ENCODE measurements at regions not wholly inside any gene's neighbourhood (a gene's known extent, or its start where the extent isn't known, plus 50 kb on each side); places are given as distances from the start of the nearest gene placed in this dataset.

GRCh38 chr11:27193434-27194225, 153.0 kb downstream of the BBOX1 start:
- Histone ChIP-seq H3K4me1 (ENCODE audit: control insufficient read depth in 2 of 2, insufficient read depth in 2 of 2, low read length in 2 of 2) (no peaks in the 10 kb centered on the region), H3K27me3 (replicated peaks in 1 of 4; ENCODE audit: control extremely low read depth in 1 of 4, control insufficient read depth in 3 of 4, insufficient read depth in 4 of 4, low read length in 3 of 4) (peaks cover 0 to 3% (median 0%) of the 10 kb centered on the region in 4 experiments), H3K9me3 (ENCODE audit: control extremely low read depth in 1 of 3, control insufficient read depth in 2 of 3, insufficient read depth in 1 of 3, low read length in 2 of 3) (no peaks in the 10 kb centered on the region), H3K9ac (ENCODE audit: low read length) (no peak overlapping the region), H3K4me3 (ENCODE audit: control extremely low read depth in 1 of 5, extremely low read depth in 1 of 5, insufficient read depth in 1 of 5, low read depth in 2 of 5, low read length in 4 of 5) (no peak overlapping the region), H4K20me1 (ENCODE audit: control insufficient read depth, insufficient read depth, low read length, poor library complexity, severe bottlenecking) (no peaks in the 10 kb centered on the region), H3K27ac (ENCODE audit: low read length in 2 of 2) (no peak overlapping the region), H2AFZ (ENCODE audit: insufficient read depth, low read depth, low read length, poor library complexity, severe bottlenecking) (no peak overlapping the region), H3K36me3 (replicated peaks in 1 of 2; ENCODE audit: control extremely low read depth in 1 of 2, control insufficient read depth in 1 of 2, extremely low read depth in 1 of 2, insufficient read depth in 2 of 2, low read length in 1 of 2) (no peaks in the 10 kb centered on the region), H3K79me2 (ENCODE audit: control insufficient read depth, insufficient read depth, low read length) (no peaks in the 10 kb centered on the region), H3K4me2 (replicated peaks; ENCODE audit: low read depth, low read length, poor library complexity, severe bottlenecking) (no peak overlapping the region)
- Mint-ChIP-seq H3K4me1 (no peaks in the 10 kb centered on the region), H3K27me3 (peaks cover 34% of the 10 kb centered on the region), H3K4me3 (no peak overlapping the region), H3K27ac (no peak overlapping the region), H3K9me3 (ENCODE audit: insufficient read depth) (no peaks in the 10 kb centered on the region)
- ChIA-PET POLR2A (no interaction called here), CTCF (interaction anchor here (1.7 kb wide), 1 partner anchor 10 kb away, joined by 7 read pairs; no protein-coding TSS in a partner anchor)
- no CpG with 5 or more reads among the region's 7 CpGs for WGBS (ENCODE audit: insufficient coverage)
- no peak for DNase-seq
- no peak for TF ChIP-seq EZH2 (IDR thresholded peaks at IDR 0.05; ENCODE audit: borderline replicate concordance, insufficient read depth, low read depth, low read length, poor library complexity, severe bottlenecking)
- no peak for TF ChIP-seq CTCF (IDR thresholded peaks at IDR 0.05)
- ATAC-seq (ENCODE audit: low read depth): no peak
- intact Hi-C loops (cut with micrococcal nuclease): no loop called here

GRCh38 chr11:27192184-27192583, 151.6 kb downstream of the BBOX1 start:
- Histone ChIP-seq H3K4me2 (replicated peaks; ENCODE audit: low read depth, low read length, poor library complexity, severe bottlenecking) (no peak overlapping the region), H3K4me1 (ENCODE audit: control insufficient read depth in 2 of 2, insufficient read depth in 2 of 2, low read length in 2 of 2) (no peaks in the 10 kb centered on the region), H3K9me3 (ENCODE audit: control extremely low read depth in 1 of 3, control insufficient read depth in 2 of 3, insufficient read depth in 1 of 3, low read length in 2 of 3) (no peaks in the 10 kb centered on the region), H3K36me3 (replicated peaks in 1 of 2; ENCODE audit: control extremely low read depth in 1 of 2, control insufficient read depth in 1 of 2, extremely low read depth in 1 of 2, insufficient read depth in 2 of 2, low read length in 1 of 2) (no peaks in the 10 kb centered on the region), H2AFZ (ENCODE audit: insufficient read depth, low read depth, low read length, poor library complexity, severe bottlenecking) (no peak overlapping the region), H4K20me1 (ENCODE audit: control insufficient read depth, insufficient read depth, low read length, poor library complexity, severe bottlenecking) (no peaks in the 10 kb centered on the region), H3K27ac (ENCODE audit: low read length in 2 of 2) (no peak overlapping the region), H3K4me3 (ENCODE audit: control extremely low read depth in 1 of 5, extremely low read depth in 1 of 5, insufficient read depth in 1 of 5, low read depth in 2 of 5, low read length in 4 of 5) (no peak overlapping the region), H3K9ac (ENCODE audit: low read length) (no peak overlapping the region), H3K27me3 (replicated peaks in 1 of 4; ENCODE audit: control extremely low read depth in 1 of 4, control insufficient read depth in 3 of 4, insufficient read depth in 4 of 4, low read length in 3 of 4) (peaks cover 0 to 3% (median 0%) of the 10 kb centered on the region in 4 experiments), H3K79me2 (ENCODE audit: control insufficient read depth, insufficient read depth, low read length) (no peaks in the 10 kb centered on the region)
- 67% methylated on average over 1 of the region's 4 CpGs for WGBS (ENCODE audit: insufficient coverage)
- H3K27ac Mint-ChIP-seq: no peak overlapping the region
- TF ChIP-seq CTCF (IDR thresholded peaks at IDR 0.05) (no peak), EZH2 (IDR thresholded peaks at IDR 0.05; ENCODE audit: borderline replicate concordance, insufficient read depth, low read depth, low read length, poor library complexity, severe bottlenecking) (no peak)
- DNase-seq (no peak), ATAC-seq (ENCODE audit: low read depth) (no peak)
- H3K9me3 Mint-ChIP-seq (ENCODE audit: insufficient read depth): no peaks in the 10 kb centered on the region
- CTCF ChIA-PET: interaction anchor here (1.0 to 1.7 kb wide), 2 partner anchors 8 to 293 kb away, joined by 4 to 7 read pairs; no protein-coding TSS in a partner anchor
- peaks cover 42% of the 10 kb centered on the region for H3K27me3 Mint-ChIP-seq
- no peaks in the 10 kb centered on the region for H3K4me1 Mint-ChIP-seq
- intact Hi-C loops (cut with micrococcal nuclease): no loop called here
- no peak overlapping the region for H3K4me3 Mint-ChIP-seq
- POLR2A ChIA-PET: no interaction called here

All from B cell (primary cell).